IMR-90 (cell line): ENCODE measurements at regions not wholly inside any gene's neighbourhood (a gene's known extent, or its start where the extent isn't known, plus 50 kb on each side); places are given as distances from the start of the nearest gene placed in this dataset.
A peak's percentile ranks its signal among the peaks of the same experiment; 100 is the strongest.
"Not testable (repeated sequence)": the region's sequence is repeated elsewhere in the genome, so short reads cannot be mapped to it uniquely, and the experiment has no call there.

Source experiments
- ATAC-seq: fragments of 200-7000 bp; cut with Tn5 transposase; 2 replicates; pipeline ENCODE4 v1.9.1; 2020; ENCODE audit warnings: low read depth, mild to moderate bottlenecking, moderate library complexity
- BruUV-seq: library from RNA; stranded (reverse); fragments of 400-500 nt; replicated peaks from 2 replicates; lab custom pipeline; 2021; lab: Mats Ljungman, UMichigan
- CTCF ChIA-PET: fragments of 300-600 bp; formaldehyde crosslinking; extraction: SDS; loops from one replicate; lab custom pipeline; 2021; ENCODE audit warnings: antibody characterized with exemption; lab: Yijun Ruan, JAX
- POLR2A ChIA-PET: fragments of 300-600 bp; sonication (Branson Sonifier 250); formaldehyde crosslinking; loops from one replicate; lab custom pipeline; 2022; ENCODE audit warnings: antibody characterized with exemption; ENCODE audit not compliant: unreplicated experiment; lab: Charles Lee
- DNase-seq: peaks from one replicate; pipeline ENCODE4 v3.0.0; 2013
- H2AFZ ChIP-seq: replicated peaks from 2 replicates; pipeline ENCODE3; 2013; ENCODE audit warnings: low read length, mild to moderate bottlenecking; ENCODE audit not compliant: poor library complexity
- H2AK5ac ChIP-seq: 2 replicates; pipeline ENCODE4 v1.6.1; 2013; ENCODE audit warnings: low read depth, low read length, inconsistent platforms
- H2AK9ac ChIP-seq: replicated peaks from 2 replicates; pipeline ENCODE3; 2013; ENCODE audit warnings: mild to moderate bottlenecking, low read depth, low read length, moderate library complexity; ENCODE audit not compliant: poor library complexity
- H2BK120ac ChIP-seq: 2 replicates; pipeline ENCODE4 v1.6.1; 2013; ENCODE audit warnings: low read depth, low read length, inconsistent platforms
- H2BK15ac ChIP-seq: 3 replicates; pipeline ENCODE4 v1.6.1; 2013; ENCODE audit warnings: low read depth, low read length, inconsistent platforms
- H2BK20ac ChIP-seq: 2 replicates; pipeline ENCODE4 v1.6.1; 2013; ENCODE audit warnings: low read depth, mild to moderate bottlenecking, inconsistent platforms, low read length, moderate library complexity
- H2BK5ac ChIP-seq: 2 replicates; pipeline ENCODE4 v1.6.1; 2013; ENCODE audit warnings: mild to moderate bottlenecking, low read depth, low read length, inconsistent platforms; ENCODE audit not compliant: poor library complexity, severe bottlenecking
- H3K14ac ChIP-seq: replicated peaks from 2 replicates; pipeline ENCODE4 v1.6.1; 2013; ENCODE audit warnings: low read depth, low read length, inconsistent platforms
- H3K18ac ChIP-seq: 2 replicates; pipeline ENCODE4 v1.6.1; 2013; ENCODE audit warnings: low read depth, low read length, control low read depth
- H3K23ac ChIP-seq: 2 replicates; pipeline ENCODE4 v1.6.1; 2013; ENCODE audit warnings: low read depth, low read length, inconsistent platforms
- H3K27ac ChIP-seq: 2 replicates; pipeline ENCODE4 v1.5.1; 2013; ENCODE audit warnings: mild to moderate bottlenecking, control low read depth, low read length; ENCODE audit not compliant: insufficient read depth
- H3K27me3 ChIP-seq: 2 replicates; pipeline ENCODE4 v1.6.1; 2013; ENCODE audit warnings: low read length; ENCODE audit not compliant: control insufficient read depth, insufficient read depth
- H3K36me3 ChIP-seq: 2 replicates; pipeline ENCODE4 v1.6.1; 2013; ENCODE audit warnings: low read length, mixed read lengths; ENCODE audit not compliant: control insufficient read depth, insufficient read depth
- H3K4ac ChIP-seq: 2 replicates; pipeline ENCODE4 v1.6.1; 2013; ENCODE audit warnings: low read depth, low read length, inconsistent platforms
- H3K4me1 ChIP-seq: 2 replicates; pipeline ENCODE4 v1.6.1; 2013; ENCODE audit warnings: low read length, mixed read lengths; ENCODE audit not compliant: control insufficient read depth, insufficient read depth
- H3K4me2 ChIP-seq: 2 replicates; pipeline ENCODE4 v1.6.1; 2013; ENCODE audit warnings: low read depth, mild to moderate bottlenecking, control low read depth, low read length, moderate library complexity
- H3K4me3 ChIP-seq: 2 replicates; pipeline ENCODE4 v1.5.1; 2013; ENCODE audit warnings: low read depth, mild to moderate bottlenecking, control low read depth, low read length, moderate library complexity; ENCODE audit not compliant: insufficient read depth
- H3K56ac ChIP-seq: 2 replicates; pipeline ENCODE4 v1.6.1; 2013; ENCODE audit warnings: low read length, inconsistent platforms; ENCODE audit not compliant: insufficient read depth; ENCODE audit errors: extremely low read depth
- H3K79me1 ChIP-seq, 2 experiments: 2 replicates each; pipeline ENCODE4 v1.6.1; 2013; ENCODE audit warnings: low read length in 2 of 2, inconsistent platforms in 1 of 2, low read depth in 1 of 2
- H3K9ac ChIP-seq: 2 replicates; pipeline ENCODE4 v1.6.1; 2013; ENCODE audit warnings: low read depth, low read length, control low read depth
- H3K9me1 ChIP-seq: 2 replicates; pipeline ENCODE4 v1.6.1; 2013; ENCODE audit warnings: low read length, inconsistent platforms; ENCODE audit not compliant: insufficient read depth
- H3K9me3 ChIP-seq: 2 replicates; pipeline ENCODE4 v1.6.1; 2013; ENCODE audit warnings: low read length; ENCODE audit not compliant: control insufficient read depth, insufficient read depth
- H4K20me1 ChIP-seq: 2 replicates; pipeline ENCODE4 v1.6.1; 2013; ENCODE audit warnings: low read length, inconsistent platforms; ENCODE audit not compliant: insufficient read depth
- H4K5ac ChIP-seq: 2 replicates; pipeline ENCODE4 v1.6.1; 2013; ENCODE audit warnings: mild to moderate bottlenecking, low read depth, low read length, control low read depth
- H4K8ac ChIP-seq, 2 experiments: 2 replicates each; pipeline ENCODE4 v1.6.1; 2013; ENCODE audit warnings: low read depth in 2 of 2, low read length in 2 of 2, control low read depth in 1 of 2, inconsistent platforms in 1 of 2
- H4K91ac ChIP-seq: 2 replicates; pipeline ENCODE4 v1.6.1; 2013; ENCODE audit warnings: low read depth, low read length, inconsistent platforms; ENCODE audit not compliant: insufficient read depth
- RAD21 ChIP-seq: IDR thresholded peaks from 2 replicates; pipeline ENCODE4 v1.6.1; 2012; ENCODE audit warnings: low read length, improper control_type of control experiment
- WGBS, 2 experiments: methylation state at CpG; one replicate each; pipeline versions ENCODE4 v1.1.5 to v1.1.7; 2013; ENCODE audit warnings: missing lambda C conversion rate in 2 of 2; ENCODE audit not compliant: insufficient read length in 1 of 2; ENCODE audit errors: extremely low coverage in 2 of 2; 5-methylcytosine and 5-hydroxymethylcytosine counted together
- dilution Hi-C: fragments of 300-500 bp; cut with HindIII; formaldehyde crosslinking; loops from one replicate; pipeline ENCODE4 v1.14.3; 2018; ENCODE audit warnings: low sequenced_read_pairs; ENCODE audit not compliant: unreplicated experiment
- in situ Hi-C: fragments of 300-500 bp; cut with MboI; formaldehyde crosslinking; loops from 3 replicates; pipeline ENCODE4 v1.14.3; 2019; ENCODE audit warnings: low sequenced_read_pairs, inconsistent platforms, mixed read lengths
- intact Hi-C: fragments of 100-400 bp; cut with micrococcal nuclease; formaldehyde crosslinking; loops from 2 replicates; pipeline ENCODE4 v1.10.0; 2022
- TF ChIP-seq, protein P1 (sequence below): conservative IDR thresholded peaks from 2 replicates; pipeline ENCODE4 v1.5.1; 2012; ENCODE audit warnings: mild to moderate bottlenecking, low read depth, low read length, improper control_type of control experiment

DNA sequence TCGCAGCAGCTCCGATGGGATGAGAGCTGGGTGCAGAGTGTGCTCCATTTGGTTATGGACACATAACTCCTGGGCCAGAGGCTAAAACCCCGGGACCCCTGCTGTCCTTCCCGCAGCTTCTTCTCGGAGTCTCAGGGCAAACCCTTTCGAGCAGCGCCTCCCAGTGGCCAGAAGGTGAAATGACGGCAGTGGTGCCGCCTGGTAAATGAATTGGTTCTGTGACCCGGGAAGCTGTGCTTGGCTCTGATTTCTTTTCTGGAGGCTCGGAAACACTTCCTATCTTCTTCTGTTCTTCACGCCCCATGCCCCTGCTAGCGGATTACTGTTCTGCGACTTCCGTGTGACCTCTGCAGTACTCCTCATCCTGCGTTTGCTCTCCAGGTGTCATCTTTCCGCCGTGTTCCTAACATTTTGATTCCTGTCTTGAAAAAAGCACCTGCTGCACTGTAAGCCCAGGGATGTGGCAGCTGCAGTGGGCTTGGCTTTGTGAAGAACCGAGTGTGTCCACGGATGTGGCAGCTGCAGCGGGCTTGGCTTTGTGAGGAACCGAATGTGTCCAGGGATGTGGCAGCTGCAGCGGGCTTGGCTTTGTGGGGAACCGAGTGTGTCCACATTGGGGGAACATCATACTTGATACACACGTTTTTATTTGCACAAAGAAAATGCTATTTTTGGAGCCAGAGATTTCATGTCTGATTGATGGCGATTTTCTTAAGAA is 118.0 kb upstream of the ALDH3B2 start:
- H3K4me1 ChIP-seq, dilution Hi-C loops: not testable (repeated sequence)
- intact Hi-C loops = loop anchor here (10.0 kb wide), 1 partner anchor 148 kb away; no protein-coding TSS in a partner anchor

DNA sequence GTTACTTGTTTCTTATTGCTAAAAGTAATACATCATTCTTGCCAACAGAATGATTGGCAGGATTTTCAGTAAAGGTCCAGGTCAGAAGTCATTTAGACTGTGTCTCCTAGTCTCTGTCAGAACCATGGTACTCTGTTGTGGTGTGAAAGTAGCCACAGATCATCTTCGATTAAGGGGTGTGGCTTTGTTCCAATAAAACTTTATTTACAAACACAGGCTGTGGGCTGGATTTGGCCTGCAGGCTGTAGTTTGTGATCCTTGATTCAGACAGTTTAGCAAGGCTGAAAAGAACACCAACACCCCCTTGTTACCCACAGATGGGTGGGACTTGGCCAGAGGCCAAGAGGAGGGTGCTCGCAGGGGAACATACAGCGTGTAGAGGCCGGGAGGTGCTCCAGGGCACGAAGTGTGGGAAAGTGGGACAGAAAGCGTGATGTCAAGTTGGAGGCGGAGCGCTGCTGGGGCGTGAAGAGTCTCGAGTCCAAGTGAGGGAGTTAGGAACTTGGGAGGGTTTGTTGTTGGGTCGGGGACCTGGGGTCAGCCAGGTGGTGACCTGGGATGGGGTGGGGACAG is 117.3 kb upstream of the ALDH3B2 start:
- H3K27ac ChIP-seq, H3K4ac ChIP-seq, H3K9ac ChIP-seq, H3K4me3 ChIP-seq, H2BK20ac ChIP-seq, H2BK120ac ChIP-seq, H2BK5ac ChIP-seq, H4K8ac ChIP-seq, H3K27me3 ChIP-seq, H3K23ac ChIP-seq, H3K56ac ChIP-seq, H3K18ac ChIP-seq, H3K9me1 ChIP-seq, dilution Hi-C loops, DNase-seq, H2AFZ ChIP-seq, H4K5ac ChIP-seq, H4K91ac ChIP-seq, BruUV-seq, H3K4me1 ChIP-seq, H3K14ac ChIP-seq, H2BK15ac ChIP-seq, ATAC-seq, H3K79me1 ChIP-seq, CTCF ChIA-PET, in situ Hi-C loops, H3K9me3 ChIP-seq, H3K36me3 ChIP-seq, H2AK5ac ChIP-seq, H3K4me2 ChIP-seq, H2AK9ac ChIP-seq, POLR2A ChIA-PET, H4K20me1 ChIP-seq: not testable (repeated sequence)
- no CpG with 5 or more reads among the region's 11 CpGs for WGBS, 2 experiments
- intact Hi-C loops = loop anchor here (10.0 kb wide), 1 partner anchor 147 kb away; no protein-coding TSS in a partner anchor

More for the DNA sequence above, 118.0 kb upstream of the ALDH3B2 start:
- POLR2A ChIA-PET, H2BK20ac ChIP-seq, H4K91ac ChIP-seq, in situ Hi-C loops, H3K79me1 ChIP-seq, BruUV-seq, H4K20me1 ChIP-seq, H3K4me3 ChIP-seq, ATAC-seq, H2AK5ac ChIP-seq, H3K27me3 ChIP-seq, H2BK120ac ChIP-seq, H3K36me3 ChIP-seq, H4K5ac ChIP-seq, H3K56ac ChIP-seq, H3K9ac ChIP-seq, H3K18ac ChIP-seq, H2AFZ ChIP-seq, H2AK9ac ChIP-seq, H3K14ac ChIP-seq, H4K8ac ChIP-seq, H3K9me1 ChIP-seq, H3K9me3 ChIP-seq, H2BK15ac ChIP-seq, CTCF ChIA-PET, H3K4me2 ChIP-seq, H3K27ac ChIP-seq, H2BK5ac ChIP-seq, H3K23ac ChIP-seq, H3K4ac ChIP-seq: not testable (repeated sequence)
- 22% methylated on average over 4 of the region's 26 CpGs; no CpG with 5 or more reads in 1 of the 2 experiments for WGBS, 2 experiments
- DNase-seq = peak; percentile 3
- TF ChIP-seq, protein P1, sequence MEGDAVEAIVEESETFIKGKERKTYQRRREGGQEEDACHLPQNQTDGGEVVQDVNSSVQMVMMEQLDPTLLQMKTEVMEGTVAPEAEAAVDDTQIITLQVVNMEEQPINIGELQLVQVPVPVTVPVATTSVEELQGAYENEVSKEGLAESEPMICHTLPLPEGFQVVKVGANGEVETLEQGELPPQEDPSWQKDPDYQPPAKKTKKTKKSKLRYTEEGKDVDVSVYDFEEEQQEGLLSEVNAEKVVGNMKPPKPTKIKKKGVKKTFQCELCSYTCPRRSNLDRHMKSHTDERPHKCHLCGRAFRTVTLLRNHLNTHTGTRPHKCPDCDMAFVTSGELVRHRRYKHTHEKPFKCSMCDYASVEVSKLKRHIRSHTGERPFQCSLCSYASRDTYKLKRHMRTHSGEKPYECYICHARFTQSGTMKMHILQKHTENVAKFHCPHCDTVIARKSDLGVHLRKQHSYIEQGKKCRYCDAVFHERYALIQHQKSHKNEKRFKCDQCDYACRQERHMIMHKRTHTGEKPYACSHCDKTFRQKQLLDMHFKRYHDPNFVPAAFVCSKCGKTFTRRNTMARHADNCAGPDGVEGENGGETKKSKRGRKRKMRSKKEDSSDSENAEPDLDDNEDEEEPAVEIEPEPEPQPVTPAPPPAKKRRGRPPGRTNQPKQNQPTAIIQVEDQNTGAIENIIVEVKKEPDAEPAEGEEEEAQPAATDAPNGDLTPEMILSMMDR = peak; percentile 33
- peak; percentile 17; the same call in 1 of the 2 replicates for TF ChIP-seq RAD21
